Astrocyte of the cerebellum (primary cell): ENCODE measurements at regions not wholly inside any gene's neighbourhood (a gene's known extent, or its start where the extent isn't known, plus 50 kb on each side); places are given as distances from the start of the nearest gene placed in this dataset.

Experiments
- DNase-seq: peaks from one replicate; pipeline ENCODE4 v3.0.0-alpha.2; 2011; ENCODE audit warnings: low read depth
- H3K4me3 ChIP-seq: 2 replicates; pipeline ENCODE4 v1.5.1; 2011; ENCODE audit warnings: mild to moderate bottlenecking, low read depth, low read length, moderate library complexity
- in situ Hi-C: cut with HindIII; loops from 2 replicates; pipeline ENCODE4 v1.10.0; 2017; ENCODE audit warnings: low sequenced_read_pairs
- TF ChIP-seq, protein P1 (sequence below): IDR thresholded peaks from 2 replicates; pipeline ENCODE4 v1.5.1; 2012; ENCODE audit warnings: low read length, low read depth, moderate library complexity, mild to moderate bottlenecking; ENCODE audit errors: missing control alignments

DNA sequence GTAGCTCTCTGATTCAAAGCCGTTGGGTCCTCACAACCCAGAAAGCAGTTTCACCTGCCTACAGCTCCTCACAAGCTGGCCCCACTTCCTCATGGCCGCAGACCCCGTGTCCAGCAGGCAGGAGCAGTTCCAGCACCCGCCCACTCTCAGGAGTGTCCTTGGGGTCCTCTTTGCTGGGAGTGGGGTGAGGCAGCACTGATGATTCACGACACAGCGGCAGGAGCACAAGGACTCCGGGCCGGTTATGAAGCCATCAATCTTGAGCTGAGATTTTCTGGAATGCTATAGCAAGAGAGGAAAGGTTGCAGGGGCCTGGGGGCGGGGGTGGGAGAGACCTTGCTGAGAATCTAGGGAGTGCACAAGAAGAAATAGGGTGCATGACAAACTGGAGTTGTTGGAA lies 311.2 kb downstream of the NXPE2 start:
- no peak for DNase-seq
- in situ Hi-C loops = no loop called here
- TF ChIP-seq, protein P1, sequence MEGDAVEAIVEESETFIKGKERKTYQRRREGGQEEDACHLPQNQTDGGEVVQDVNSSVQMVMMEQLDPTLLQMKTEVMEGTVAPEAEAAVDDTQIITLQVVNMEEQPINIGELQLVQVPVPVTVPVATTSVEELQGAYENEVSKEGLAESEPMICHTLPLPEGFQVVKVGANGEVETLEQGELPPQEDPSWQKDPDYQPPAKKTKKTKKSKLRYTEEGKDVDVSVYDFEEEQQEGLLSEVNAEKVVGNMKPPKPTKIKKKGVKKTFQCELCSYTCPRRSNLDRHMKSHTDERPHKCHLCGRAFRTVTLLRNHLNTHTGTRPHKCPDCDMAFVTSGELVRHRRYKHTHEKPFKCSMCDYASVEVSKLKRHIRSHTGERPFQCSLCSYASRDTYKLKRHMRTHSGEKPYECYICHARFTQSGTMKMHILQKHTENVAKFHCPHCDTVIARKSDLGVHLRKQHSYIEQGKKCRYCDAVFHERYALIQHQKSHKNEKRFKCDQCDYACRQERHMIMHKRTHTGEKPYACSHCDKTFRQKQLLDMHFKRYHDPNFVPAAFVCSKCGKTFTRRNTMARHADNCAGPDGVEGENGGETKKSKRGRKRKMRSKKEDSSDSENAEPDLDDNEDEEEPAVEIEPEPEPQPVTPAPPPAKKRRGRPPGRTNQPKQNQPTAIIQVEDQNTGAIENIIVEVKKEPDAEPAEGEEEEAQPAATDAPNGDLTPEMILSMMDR = no peak
- H3K4me3 ChIP-seq = no peak overlapping the region

DNA sequence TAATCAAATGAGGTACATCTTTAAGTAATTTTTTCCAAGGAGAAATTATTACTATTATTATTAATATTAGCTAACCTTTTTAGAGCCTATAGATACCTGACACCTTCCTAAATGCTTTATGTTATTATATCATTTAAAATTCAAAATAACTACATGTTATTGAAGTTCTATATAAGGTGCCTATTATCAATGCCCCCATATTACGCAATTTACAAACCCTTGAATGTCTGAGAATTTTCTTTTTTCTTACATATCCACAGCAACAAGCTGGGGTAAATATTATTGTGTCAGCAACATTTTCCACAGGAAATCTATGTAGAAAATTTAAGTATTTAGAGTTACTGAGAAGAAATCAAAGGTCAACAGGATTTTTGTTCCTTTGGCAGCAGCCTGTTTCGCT lies 327.3 kb downstream of the NXPE2 start:
- TF ChIP-seq, protein P1 = no peak
- no peak for DNase-seq
- no peak overlapping the region for H3K4me3 ChIP-seq
- in situ Hi-C loops = no loop called here

DNA sequence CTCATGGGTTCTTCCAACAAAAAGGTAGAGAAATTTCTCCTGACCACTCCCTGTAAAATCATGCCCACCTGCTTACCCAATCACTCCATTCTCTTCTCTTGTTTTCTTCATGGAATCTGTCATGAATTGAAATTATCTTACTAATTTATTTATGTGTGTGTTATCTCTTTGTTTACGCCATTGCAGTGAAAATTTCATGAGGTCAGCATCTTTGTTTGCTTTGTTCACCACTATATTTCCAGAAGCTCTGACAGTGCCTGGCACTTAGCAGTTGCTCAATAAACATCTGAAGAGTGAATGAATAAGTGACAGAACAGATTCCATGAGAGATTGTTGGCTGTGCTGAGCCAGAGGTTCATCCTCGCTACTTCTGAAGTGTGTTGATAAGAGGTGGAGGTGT lies 329.5 kb downstream of the NXPE2 start:
- TF ChIP-seq, protein P1 = no peak
- H3K4me3 ChIP-seq = no peak overlapping the region
- no peak for DNase-seq
- in situ Hi-C loops = no loop called here

DNA sequence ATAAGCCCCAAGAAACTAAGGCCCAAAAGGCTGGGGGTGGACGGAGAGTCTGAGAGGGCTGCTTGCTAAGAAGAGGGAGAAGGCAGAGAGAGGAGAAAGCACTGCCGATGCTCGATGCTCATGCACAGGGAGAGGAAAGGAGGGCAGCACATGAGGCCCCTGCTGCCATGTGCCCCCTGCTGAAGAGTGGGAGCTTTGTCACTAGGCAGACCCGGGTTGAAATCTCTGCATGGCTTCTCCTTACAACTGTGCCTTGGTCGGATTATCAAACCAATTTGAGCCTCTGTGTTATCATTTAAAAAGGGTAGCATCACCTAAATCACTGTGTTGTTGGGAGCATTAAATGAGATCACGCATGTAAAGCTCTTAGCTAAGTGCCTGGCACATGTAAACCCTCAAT lies 330.5 kb downstream of the NXPE2 start:
- no peak for DNase-seq
- in situ Hi-C loops = no loop called here
- H3K4me3 ChIP-seq = no peak overlapping the region
- TF ChIP-seq, protein P1 = no peak

DNA sequence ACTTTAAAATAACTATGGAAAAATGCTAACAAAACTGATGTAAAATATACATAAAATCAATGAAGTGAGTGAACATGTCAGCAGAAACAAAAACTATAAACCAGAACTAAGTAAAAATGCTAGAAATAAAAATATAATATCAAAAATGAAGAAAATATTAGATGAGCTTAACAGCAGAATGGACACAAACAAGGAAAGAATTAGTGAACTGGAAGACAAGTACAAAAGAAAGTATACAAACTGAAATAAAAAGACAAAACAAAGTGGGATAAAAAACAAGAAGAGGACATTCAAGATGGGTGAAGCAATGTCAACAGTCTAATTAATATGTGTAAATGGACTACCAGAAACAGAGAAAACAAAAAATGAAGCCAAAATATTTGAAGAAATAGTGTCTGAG lies 339.2 kb downstream of the NXPE2 start:
- H3K4me3 ChIP-seq = no peak overlapping the region
- TF ChIP-seq, protein P1 = no peak
- no peak for DNase-seq
- in situ Hi-C loops = loop anchor here (5.0 kb wide), 1 partner anchor 40 kb away; no protein-coding TSS in a partner anchor

DNA sequence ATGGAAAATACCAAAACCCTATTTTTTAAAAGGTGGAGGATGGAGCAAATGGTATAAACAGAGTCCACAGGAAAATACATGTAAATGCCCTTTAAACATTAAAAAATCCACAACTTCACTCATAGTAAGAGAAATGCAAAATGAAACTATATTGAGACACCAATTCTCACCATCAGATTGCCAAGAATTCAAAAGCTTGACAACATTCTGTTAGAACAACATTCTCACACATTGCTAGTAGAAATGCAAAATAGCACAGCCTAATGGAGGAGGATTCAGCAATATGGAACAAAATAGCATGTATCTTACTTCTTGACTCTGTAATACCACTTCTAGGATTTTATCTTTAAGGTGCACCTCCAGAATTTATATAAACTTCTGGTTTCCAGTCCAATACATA lies 351.8 kb downstream of the NXPE2 start:
- no peak overlapping the region for H3K4me3 ChIP-seq
- in situ Hi-C loops = no loop called here
- DNase-seq = no peak
- TF ChIP-seq, protein P1 = no peak
